Liver (tissue), 7 donors: ENCODE measurements at regions not wholly inside any gene's neighbourhood (a gene's known extent, or its start where the extent isn't known, plus 50 kb on each side); places are given as distances from the start of the nearest gene placed in this dataset.

Experiments
- DNase-seq: peaks from one replicate; pipeline ENCODE4 v3.0.0-alpha.2; 2017; ENCODE audit warnings: low spot score
- H3K27ac ChIP-seq, 2 donors: one replicate each; pipeline ENCODE4 v1.7.0; 2013; ENCODE audit warnings: inconsistent platforms in 2 of 2, low read length in 2 of 2, control low read depth in 1 of 2, low read depth in 1 of 2, mild to moderate bottlenecking in 1 of 2
- H3K27me3 ChIP-seq, 4 donors: one replicate each; pipeline versions ENCODE4 v1.6.1 to v1.7.0; 2013; ENCODE audit warnings: low read length in 3 of 4, inconsistent platforms in 1 of 4, mild to moderate bottlenecking in 1 of 4, moderate library complexity in 1 of 4; ENCODE audit not compliant: control insufficient read depth in 4 of 4, insufficient read depth in 4 of 4
- H3K36me3 ChIP-seq, 4 donors: one replicate each; pipeline versions ENCODE4 v1.6.1 to v1.7.0; 2013; ENCODE audit warnings: low read length in 3 of 4, mild to moderate bottlenecking in 3 of 4, low read depth in 1 of 4, moderate library complexity in 1 of 4; ENCODE audit not compliant: control insufficient read depth in 4 of 4, insufficient read depth in 3 of 4
- H3K4me1 ChIP-seq, 4 donors: one replicate each; pipeline versions ENCODE4 v1.6.1 to v1.7.0; 2013; ENCODE audit warnings: low read length in 3 of 4, mild to moderate bottlenecking in 3 of 4, moderate library complexity in 1 of 4; ENCODE audit not compliant: control insufficient read depth in 4 of 4, insufficient read depth in 4 of 4
- H3K4me3 ChIP-seq, 3 donors: one replicate each; pipeline versions ENCODE4 v1.6.1 to v1.7.0; 2013; ENCODE audit warnings: low read length in 3 of 3, control low read depth in 1 of 3, low read depth in 1 of 3, mild to moderate bottlenecking in 1 of 3
- H3K9ac ChIP-seq, 2 donors: one replicate each; pipeline ENCODE4 v1.7.0; 2013; ENCODE audit warnings: low read length in 2 of 2, mild to moderate bottlenecking in 2 of 2, moderate library complexity in 2 of 2, control low read depth in 1 of 2, low read depth in 1 of 2
- H3K9me3 ChIP-seq, 4 donors: one replicate each; pipeline versions ENCODE4 v1.6.1 to v1.7.0; 2013; ENCODE audit warnings: low read length in 3 of 4; ENCODE audit not compliant: control insufficient read depth in 4 of 4
- EGR1 ChIP-seq, 2 donors: IDR thresholded peaks; 2 replicates each; pipeline ENCODE4 v1.6.1; 2016 to 2018; ENCODE audit warnings: antibody characterized with exemption in 2 of 2, low read depth in 2 of 2
- FOXA1 ChIP-seq: IDR thresholded peaks from 2 replicates; pipeline ENCODE4 v1.6.1; 2016; ENCODE audit warnings: antibody characterized with exemption
- HNF4A ChIP-seq, 2 donors: conservative IDR thresholded peaks; 2 replicates each; pipeline ENCODE4 v1.6.1; 2016; ENCODE audit warnings: antibody characterized with exemption in 2 of 2, mild to moderate bottlenecking in 2 of 2
- HNF4G ChIP-seq: IDR thresholded peaks from 2 replicates; pipeline ENCODE4 v1.6.1; 2016; ENCODE audit warnings: antibody characterized with exemption
- JUND ChIP-seq, 2 donors: IDR thresholded peaks; 2 replicates each; pipeline ENCODE4 v1.6.1; 2016; ENCODE audit warnings: antibody characterized with exemption in 2 of 2
- MAX ChIP-seq: IDR thresholded peaks from 2 replicates; pipeline ENCODE4 v1.6.1; 2016; ENCODE audit warnings: antibody characterized with exemption
- RAD21 ChIP-seq, 2 donors: IDR thresholded peaks; 2 replicates each; pipeline ENCODE4 v1.6.1; 2016; ENCODE audit warnings: antibody characterized with exemption in 2 of 2, mild to moderate bottlenecking in 2 of 2
- REST ChIP-seq: IDR thresholded peaks from 2 replicates; pipeline ENCODE4 v1.6.1; 2016; ENCODE audit warnings: antibody characterized with exemption, mild to moderate bottlenecking
- RXRA ChIP-seq, 2 donors: IDR thresholded peaks; 2 replicates each; pipeline ENCODE4 v1.6.1; 2017 to 2018; ENCODE audit warnings: antibody characterized with exemption in 2 of 2, mild to moderate bottlenecking in 1 of 2
- SP1 ChIP-seq: IDR thresholded peaks from 2 replicates; pipeline ENCODE4 v1.6.1; 2018; ENCODE audit warnings: antibody characterized with exemption, mild to moderate bottlenecking
- TAF1 ChIP-seq: conservative IDR thresholded peaks from 2 replicates; pipeline ENCODE4 v1.6.1; 2016; ENCODE audit warnings: antibody characterized with exemption, mild to moderate bottlenecking
- ZBTB33 ChIP-seq: IDR thresholded peaks from 2 replicates; pipeline ENCODE4 v1.6.1; 2016; ENCODE audit warnings: antibody characterized with exemption
- WGBS: extraction: QIAGEN DNeasy Blood & Tissue Kit; methylation state at CpG from one replicate; pipeline ENCODE4 v1.1.7; 2013; 5-methylcytosine and 5-hydroxymethylcytosine counted together
- donor health status: healthy.
- donor health status: healthy.
- donor health status: healthy.
- donor health status: healthy.

GRCh38 chr4:187232796-187233195, 509.1 kb upstream of the FAT1 start:
- Histone ChIP-seq H3K36me3 (no peaks in the 10 kb centered on the region), H3K9me3 (no peaks in the 10 kb centered on the region), H3K27ac (no peak overlapping the region), H3K4me3 (no peak overlapping the region), H3K4me1 (no peaks in the 10 kb centered on the region), H3K9ac (no peak overlapping the region), H3K27me3 (peaks cover 0 to 2% (median 0%) of the 10 kb centered on the region in 4 donors)
- DNase-seq = no peak
- TF ChIP-seq EGR1 (IDR thresholded peaks at IDR 0.05; ENCODE audit: low read depth in 2 of 2) (no peak), RAD21 (IDR thresholded peaks at IDR 0.05) (no peak), RXRA (IDR thresholded peaks at IDR 0.05) (no peak), SP1 (no peak), REST (no peak), TAF1 (no peak)
- 50% methylated on average over 2 of the region's 2 CpGs for WGBS

GRCh38 chr4:187235456-187236170, 512.0 kb upstream of the FAT1 start:
- Histone ChIP-seq H3K4me1 (no peaks in the 10 kb centered on the region), H3K36me3 (no peaks in the 10 kb centered on the region), H3K9me3 (no peaks in the 10 kb centered on the region), H3K27ac (no peak overlapping the region), H3K4me3 (no peak overlapping the region), H3K27me3 (peaks cover 0 to 2% (median 0%) of the 10 kb centered on the region in 4 donors), H3K9ac (no peak overlapping the region)
- WGBS = 76% methylated on average over 16 of the region's 16 CpGs
- no peak for TF ChIP-seq FOXA1
- no peak for TF ChIP-seq MAX
- TF ChIP-seq JUND (IDR thresholded peaks at IDR 0.05) = no peak
- no peak for TF ChIP-seq HNF4G
- no peak for TF ChIP-seq SP1
- TF ChIP-seq HNF4A (conservative IDR thresholded peaks at IDR 0.05) = no peak
- TF ChIP-seq EGR1 (IDR thresholded peaks at IDR 0.05; ENCODE audit: low read depth in 2 of 2) = no peak
- TF ChIP-seq ZBTB33 = no peak
- no peak for DNase-seq
